Prostate gland (tissue), 2 donors: ENCODE measurements at regions not wholly inside any gene's neighbourhood (a gene's known extent, or its start where the extent isn't known, plus 50 kb on each side); places are given as distances from the start of the nearest gene placed in this dataset.

Experiments
- DNase-seq: peaks from one replicate; pipeline ENCODE4 v3.0.0-alpha.2; 2019; ENCODE audit warnings: low spot score
- H3K27ac ChIP-seq, 2 donors: fragments of 200-600 bp; sonication (generic); 2 replicates each; pipeline ENCODE4 v1.5.1; 2017 to 2019
- H3K27me3 ChIP-seq: fragments of 200-600 bp; sonication (generic); replicated peaks from 2 replicates; pipeline ENCODE4 v1.5.1; 2019; ENCODE audit not compliant: insufficient read depth
- H3K36me3 ChIP-seq, 2 donors: fragments of 200-600 bp; sonication (generic); 1 replicate in 1 of 2; 2 replicates in 1 of 2; pipeline versions ENCODE4 v1.5.1 to v1.8.1; 2017 to 2019
- H3K4me1 ChIP-seq: fragments of 200-600 bp; sonication (generic); replicated peaks from 2 replicates; pipeline ENCODE4 v1.5.1; 2019
- H3K4me3 ChIP-seq, 2 donors: fragments of 200-600 bp; sonication (generic); 2 replicates each; pipeline ENCODE4 v1.5.1; 2017 to 2019
- H3K9me3 ChIP-seq: fragments of 200-600 bp; sonication (generic); 2 replicates; pipeline ENCODE4 v1.5.1; 2017
- CTCF ChIP-seq, 4 experiments: fragments of 200-600 bp in 2 of 4; fragments of 450-650 bp in 2 of 4; sonication (generic) in 2 of 4; IDR thresholded peaks; 1 replicate in 3 of 4; 2 replicates in 1 of 4; pipeline ENCODE4 v1.5.1; 2016 to 2019; ENCODE audit warnings: antibody characterized with exemption in 4 of 4, mild to moderate bottlenecking in 2 of 4, moderate library complexity in 2 of 4
- POLR2A ChIP-seq: fragments of 450-650 bp; IDR thresholded peaks from one replicate; pipeline ENCODE4 v1.6.1; 2016; ENCODE audit warnings: antibody characterized with exemption, mild to moderate bottlenecking
- POLR2AphosphoS5 ChIP-seq: sonication (generic); formaldehyde crosslinking; IDR thresholded peaks from one replicate; pipeline ENCODE4 v1.6.1; 2017; ENCODE audit warnings: antibody characterized with exemption
- WGBS: methylation state at CpG from one replicate; pipeline ENCODE4 v1.1.5; 2018; 5-methylcytosine and 5-hydroxymethylcytosine counted together
- intact Hi-C: fragments of 100-400 bp; cut with DNase I; formaldehyde crosslinking; loops from one replicate; pipeline ENCODE4 v1.14.2; 2022

GRCh38 chr11:92316106-92316809 is 91.6 kb downstream of the FAT3 start:
- 91% methylated on average over 4 of the region's 4 CpGs for WGBS
- H3K4me1 ChIP-seq: no peaks in the 10 kb centered on the region
- H3K9me3 ChIP-seq: no peaks in the 10 kb centered on the region
- H3K36me3 ChIP-seq: no peaks in the 10 kb centered on the region
- no peak overlapping the region for H3K4me3 ChIP-seq
- H3K27me3 ChIP-seq: no peaks in the 10 kb centered on the region
- no peak for DNase-seq
- TF ChIP-seq POLR2AphosphoS5 (no peak), CTCF (IDR thresholded peaks at IDR 0.05) (no peak), POLR2A (no peak)
- intact Hi-C loops: loop anchor here (10.0 kb wide), 1 partner anchor 61 kb away; no protein-coding TSS in a partner anchor
- H3K27ac ChIP-seq: no peak overlapping the region

- DNase-seq: no peak
- no peak for TF ChIP-seq POLR2AphosphoS5
- no peak for TF ChIP-seq CTCF (IDR thresholded peaks at IDR 0.05)
- no peak for TF ChIP-seq POLR2A
These were observed 92.6 kb downstream of the FAT3 start for GRCh38 chr11:92317222-92317621.

GRCh38 chr11:92317721-92318120 is 93.1 kb downstream of the FAT3 start:
- no peak for DNase-seq
- WGBS: 51% methylated on average over 2 of the region's 2 CpGs
- H3K4me3 ChIP-seq: no peak overlapping the region
- no peak for TF ChIP-seq POLR2AphosphoS5
- no peak for TF ChIP-seq POLR2A
- no peak for TF ChIP-seq CTCF (IDR thresholded peaks at IDR 0.05)
- no peaks in the 10 kb centered on the region for H3K27me3 ChIP-seq
- no peaks in the 10 kb centered on the region for H3K36me3 ChIP-seq
- H3K4me1 ChIP-seq: no peaks in the 10 kb centered on the region
- no peak overlapping the region for H3K27ac ChIP-seq
- intact Hi-C loops: loop anchor here (10.0 kb wide), 1 partner anchor 63 kb away; no protein-coding TSS in a partner anchor
- no peaks in the 10 kb centered on the region for H3K9me3 ChIP-seq

More at GRCh38 chr11:92317222-92317621, 92.6 kb downstream of the FAT3 start:
- H3K27ac ChIP-seq: no peak overlapping the region
- no peak overlapping the region for H3K4me3 ChIP-seq
- no peaks in the 10 kb centered on the region for H3K36me3 ChIP-seq
- no peaks in the 10 kb centered on the region for H3K4me1 ChIP-seq
- H3K27me3 ChIP-seq: no peaks in the 10 kb centered on the region
- no peaks in the 10 kb centered on the region for H3K9me3 ChIP-seq
- intact Hi-C loops: loop anchor here (10.0 kb wide), 1 partner anchor 62 kb away; no protein-coding TSS in a partner anchor

GRCh38 chr11:92322225-92322624 is 97.6 kb downstream of the FAT3 start:
- 77% methylated on average over 3 of the region's 3 CpGs for WGBS
- intact Hi-C loops: loop anchor here (10.0 kb wide), 1 partner anchor 563 kb away; no protein-coding TSS in a partner anchor

More at GRCh38 chr11:92322225-92322624, 97.6 kb downstream of the FAT3 start:
- Histone ChIP-seq H3K27ac (no peak overlapping the region), H3K4me3 (no peak overlapping the region), H3K4me1 (no peaks in the 10 kb centered on the region), H3K9me3 (no peaks in the 10 kb centered on the region), H3K27me3 (no peaks in the 10 kb centered on the region), H3K36me3 (no peaks in the 10 kb centered on the region)
- DNase-seq: no peak
- TF ChIP-seq POLR2AphosphoS5 (no peak), POLR2A (no peak), CTCF (IDR thresholded peaks at IDR 0.05) (no peak)
